HUES64 (cell line): ENCODE measurements at regions not wholly inside any gene's neighbourhood (a gene's known extent, or its start where the extent isn't known, plus 50 kb on each side); places are given as distances from the start of the nearest gene placed in this dataset.

Experiments
- H3K27ac ChIP-seq: 2 replicates; pipeline ENCODE4 v1.7.0; 2013; ENCODE audit warnings: low read depth, low read length, inconsistent platforms
- H3K27me3 ChIP-seq: 2 replicates; pipeline ENCODE4 v1.6.1; 2013; ENCODE audit warnings: mild to moderate bottlenecking, low read length; ENCODE audit not compliant: insufficient read depth
- H3K36me3 ChIP-seq: 2 replicates; pipeline ENCODE4 v1.6.1; 2013; ENCODE audit warnings: mild to moderate bottlenecking, low read length; ENCODE audit not compliant: insufficient read depth
- H3K4me1 ChIP-seq: 2 replicates; pipeline ENCODE4 v1.6.1; 2013; ENCODE audit warnings: mild to moderate bottlenecking, low read length, moderate library complexity; ENCODE audit not compliant: insufficient read depth
- H3K4me3 ChIP-seq: 2 replicates; pipeline ENCODE4 v1.5.1; 2013; ENCODE audit warnings: mild to moderate bottlenecking, low read length, moderate library complexity
- H3K9ac ChIP-seq: 2 replicates; pipeline ENCODE4 v1.6.1; 2013; ENCODE audit warnings: mild to moderate bottlenecking, low read depth, low read length
- H3K9me3 ChIP-seq: 2 replicates; pipeline ENCODE4 v1.6.1; 2013; ENCODE audit warnings: low read depth, low read length; ENCODE audit not compliant: insufficient read depth
- WGBS: fragments of 150-250, 120-280 bp; methylation state at CpG from one replicate; pipeline ENCODE4 v1.1.7; 2013; ENCODE audit warnings: missing lambda C conversion rate; 5-methylcytosine and 5-hydroxymethylcytosine counted together

DNA sequence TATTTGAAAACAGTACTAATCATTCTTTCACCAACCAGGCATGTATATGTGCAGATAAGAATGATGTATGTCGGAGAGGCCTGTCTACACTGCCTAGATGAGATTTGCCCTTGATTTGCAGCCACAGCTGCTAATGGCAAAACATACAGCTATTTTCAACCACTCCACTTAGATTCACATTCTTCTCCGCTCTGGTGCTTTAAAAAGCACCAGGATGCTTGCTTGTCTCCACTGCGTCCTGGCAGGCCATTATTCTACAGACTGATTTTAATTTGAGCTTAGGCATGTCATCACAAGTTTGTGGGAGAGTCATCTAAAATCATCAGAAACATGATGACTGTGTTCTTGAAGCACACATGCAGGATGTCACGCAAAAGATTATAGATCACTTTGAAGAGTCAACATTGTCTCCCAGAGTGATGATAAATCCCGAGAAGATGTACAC, 119.0 kb upstream of the NRIP1 start:
- 99% methylated on average over 5 of the region's 5 CpGs for WGBS
- Histone ChIP-seq H3K27me3 (no peaks in the 10 kb centered on the region), H3K9ac (no peak overlapping the region), H3K9me3 (no peaks in the 10 kb centered on the region), H3K36me3 (no peaks in the 10 kb centered on the region), H3K4me1 (no peaks in the 10 kb centered on the region), H3K27ac (no peak overlapping the region), H3K4me3 (no peak overlapping the region)

DNA sequence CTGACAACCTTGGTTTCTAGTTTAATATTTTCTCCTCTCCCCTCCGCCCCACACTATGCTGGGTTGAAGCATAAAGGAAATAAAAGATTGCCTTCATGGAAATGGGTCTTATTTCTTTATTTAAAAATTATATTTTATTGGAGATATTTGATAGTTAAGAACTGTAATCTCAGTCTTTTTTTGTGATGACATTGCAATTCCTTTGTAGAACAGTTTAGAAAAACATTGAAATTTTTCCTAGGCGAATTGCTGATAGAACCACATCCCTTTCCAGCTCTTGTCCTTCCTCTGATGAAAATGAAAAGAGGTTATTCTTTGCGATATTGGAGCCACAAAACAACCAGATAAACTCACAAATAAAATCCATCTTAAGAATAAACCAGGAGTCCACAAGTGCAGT, 125.6 kb upstream of the NRIP1 start:
- H3K27me3 ChIP-seq: no peaks in the 10 kb centered on the region
- 100% methylated on average over 1 of the region's 3 CpGs for WGBS
- H3K9ac ChIP-seq: no peak overlapping the region
- H3K4me3 ChIP-seq: no peak overlapping the region
- H3K36me3 ChIP-seq: no peaks in the 10 kb centered on the region
- H3K9me3 ChIP-seq: no peaks in the 10 kb centered on the region
- no peaks in the 10 kb centered on the region for H3K4me1 ChIP-seq
- H3K27ac ChIP-seq: no peak overlapping the region

DNA sequence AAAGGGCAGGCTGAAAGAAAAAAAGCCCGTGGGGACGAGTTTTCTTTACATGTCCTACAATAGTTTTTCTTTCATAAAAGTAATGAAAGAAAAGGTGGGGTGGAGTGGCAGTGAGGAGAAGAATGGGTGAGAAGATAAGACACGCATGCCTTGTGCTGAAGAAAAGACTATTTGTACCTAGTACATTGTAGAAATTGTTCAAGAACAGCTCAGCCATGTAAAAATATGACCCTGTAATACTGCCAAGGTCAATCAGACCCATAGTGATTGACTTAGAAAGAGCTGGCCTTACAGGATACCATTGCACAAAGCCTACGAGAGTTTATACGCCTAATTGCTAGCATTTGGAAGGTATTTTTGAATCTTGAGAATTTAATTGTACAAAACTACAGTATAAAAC, 126.0 kb upstream of the NRIP1 start:
- no peaks in the 10 kb centered on the region for H3K9me3 ChIP-seq
- no peaks in the 10 kb centered on the region for H3K4me1 ChIP-seq
- no peak overlapping the region for H3K27ac ChIP-seq
- no peaks in the 10 kb centered on the region for H3K36me3 ChIP-seq
- H3K4me3 ChIP-seq: no peak overlapping the region
- H3K27me3 ChIP-seq: no peaks in the 10 kb centered on the region
- no peak overlapping the region for H3K9ac ChIP-seq
- 87% methylated on average over 3 of the region's 5 CpGs for WGBS

DNA sequence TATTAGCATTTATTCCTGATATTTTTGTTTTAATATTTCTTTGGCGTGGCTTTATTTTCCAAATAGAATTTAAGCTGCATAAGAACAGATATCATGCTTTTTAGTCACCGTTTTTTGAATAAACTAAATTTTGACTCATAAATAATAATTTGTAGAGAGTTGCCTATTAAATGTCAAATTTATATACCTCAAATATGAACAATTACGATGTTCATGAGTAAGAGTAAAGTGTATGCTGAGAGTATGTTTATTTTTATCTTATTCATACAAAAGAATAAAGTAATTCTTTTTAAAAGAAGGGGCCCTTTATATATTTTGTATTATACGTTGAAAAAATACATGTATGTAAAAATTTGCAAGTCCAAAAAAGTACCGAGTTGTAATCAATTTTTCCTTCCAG, 126.5 kb upstream of the NRIP1 start:
- Histone ChIP-seq H3K4me3 (no peak overlapping the region), H3K9me3 (no peaks in the 10 kb centered on the region), H3K4me1 (no peaks in the 10 kb centered on the region), H3K36me3 (no peaks in the 10 kb centered on the region), H3K27ac (no peak overlapping the region), H3K27me3 (no peaks in the 10 kb centered on the region), H3K9ac (no peak overlapping the region)
- WGBS: 94% methylated on average over 2 of the region's 5 CpGs

DNA sequence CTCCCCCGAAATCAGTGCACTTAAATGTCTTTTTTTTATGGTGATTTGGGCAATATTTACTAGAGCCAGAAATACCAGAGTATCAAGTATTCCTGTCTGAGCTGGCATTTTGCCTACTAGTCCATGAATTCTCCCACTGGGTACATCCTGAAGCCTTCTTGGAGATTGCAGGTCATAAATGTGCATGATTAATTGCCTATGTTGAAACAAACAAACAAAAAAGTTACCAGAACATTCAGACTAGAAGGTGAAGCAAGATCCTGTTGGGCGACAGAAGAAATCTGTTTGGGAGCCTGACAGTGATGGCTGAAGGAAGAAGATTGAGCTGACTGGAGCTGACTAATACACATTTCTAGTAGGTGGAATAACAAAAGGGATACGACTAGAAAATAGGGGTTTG, 127.4 kb upstream of the NRIP1 start:
- WGBS: 95% methylated on average over 3 of the region's 3 CpGs
- Histone ChIP-seq H3K27me3 (no peaks in the 10 kb centered on the region), H3K27ac (no peak overlapping the region), H3K4me1 (no peaks in the 10 kb centered on the region), H3K9ac (no peak overlapping the region), H3K9me3 (no peaks in the 10 kb centered on the region), H3K36me3 (no peaks in the 10 kb centered on the region), H3K4me3 (no peak overlapping the region)

DNA sequence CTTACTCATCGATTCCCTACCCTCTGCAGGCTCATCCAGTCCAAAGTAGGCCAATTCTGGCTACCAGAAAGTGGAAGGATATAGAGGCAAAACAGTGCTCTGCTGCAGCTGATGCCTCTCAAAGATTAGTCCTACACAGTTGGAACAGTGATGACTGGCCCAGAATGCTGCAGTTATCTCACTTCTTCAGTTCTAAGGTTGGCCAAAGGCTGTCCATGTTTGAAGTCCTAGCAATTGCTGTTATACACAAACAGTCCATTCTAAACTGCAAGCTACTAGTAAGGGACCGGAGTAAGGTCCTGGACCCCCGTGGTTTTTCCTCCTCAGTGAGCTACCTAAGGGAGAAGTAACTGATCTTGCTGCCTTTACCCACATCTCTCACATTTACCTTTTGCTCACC, 129.1 kb upstream of the NRIP1 start:
- H3K9me3 ChIP-seq: no peaks in the 10 kb centered on the region
- H3K27ac ChIP-seq: no peak overlapping the region
- no peaks in the 10 kb centered on the region for H3K27me3 ChIP-seq
- 96% methylated on average over 3 of the region's 3 CpGs for WGBS
- H3K9ac ChIP-seq: no peak overlapping the region
- H3K4me3 ChIP-seq: no peak overlapping the region
- H3K4me1 ChIP-seq: peaks cover 5% of the 10 kb centered on the region; the same call in 1 of the 2 replicates
- no peaks in the 10 kb centered on the region for H3K36me3 ChIP-seq

DNA sequence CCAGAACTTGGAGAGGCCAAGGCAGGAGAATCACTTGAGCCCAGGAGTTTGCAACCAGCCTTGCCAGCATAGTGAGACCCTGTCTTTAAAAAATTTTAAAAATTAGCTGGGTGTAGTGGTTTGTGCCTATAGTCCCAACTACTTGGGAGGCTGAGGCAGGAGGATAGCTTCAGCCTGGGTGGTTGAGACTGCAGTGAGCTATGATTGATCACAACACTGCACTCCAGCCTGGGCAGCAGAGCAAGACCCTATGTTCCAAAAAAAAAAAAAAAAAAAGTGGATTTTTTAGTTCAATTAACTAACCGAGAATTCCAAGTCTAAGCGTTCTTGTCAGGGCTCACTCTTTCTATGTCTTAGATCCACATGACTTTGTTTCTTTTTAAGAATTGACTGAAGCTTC, 130.3 kb upstream of the NRIP1 start:
- WGBS: 97% methylated on average over 2 of the region's 2 CpGs
- Histone ChIP-seq H3K4me1 (peaks cover 13% of the 10 kb centered on the region; the same call in 1 of the 2 replicates), H3K4me3 (no peak overlapping the region), H3K27ac (no peak overlapping the region), H3K9ac (no peak overlapping the region), H3K9me3 (no peaks in the 10 kb centered on the region), H3K27me3 (no peaks in the 10 kb centered on the region), H3K36me3 (no peaks in the 10 kb centered on the region)

DNA sequence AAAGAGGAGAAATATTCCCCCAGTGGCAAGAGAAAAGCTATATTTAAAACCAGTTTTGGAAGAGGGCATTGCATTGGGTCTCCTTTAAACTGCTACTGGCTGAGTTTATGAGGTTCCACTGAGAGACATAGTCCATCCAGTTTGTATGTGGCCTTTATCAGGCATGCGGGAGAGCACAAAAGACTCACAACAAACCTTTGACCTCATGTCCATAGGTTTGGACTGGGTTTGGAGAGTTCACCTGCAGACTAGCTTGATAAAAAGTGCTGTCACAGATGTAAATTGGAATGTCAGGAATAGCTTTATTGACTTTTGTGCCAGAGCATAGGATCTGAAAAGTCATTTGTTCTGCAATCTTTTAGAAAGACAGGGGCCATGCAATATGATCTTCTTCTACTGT, 131.0 kb upstream of the NRIP1 start:
- 92% methylated on average over 1 of the region's 1 CpG for WGBS
- Histone ChIP-seq H3K27ac (no peak overlapping the region), H3K4me1 (peaks cover 13% of the 10 kb centered on the region; the same call in 1 of the 2 replicates), H3K27me3 (no peaks in the 10 kb centered on the region), H3K9ac (no peak overlapping the region), H3K9me3 (no peaks in the 10 kb centered on the region), H3K36me3 (no peaks in the 10 kb centered on the region), H3K4me3 (no peak overlapping the region)

DNA sequence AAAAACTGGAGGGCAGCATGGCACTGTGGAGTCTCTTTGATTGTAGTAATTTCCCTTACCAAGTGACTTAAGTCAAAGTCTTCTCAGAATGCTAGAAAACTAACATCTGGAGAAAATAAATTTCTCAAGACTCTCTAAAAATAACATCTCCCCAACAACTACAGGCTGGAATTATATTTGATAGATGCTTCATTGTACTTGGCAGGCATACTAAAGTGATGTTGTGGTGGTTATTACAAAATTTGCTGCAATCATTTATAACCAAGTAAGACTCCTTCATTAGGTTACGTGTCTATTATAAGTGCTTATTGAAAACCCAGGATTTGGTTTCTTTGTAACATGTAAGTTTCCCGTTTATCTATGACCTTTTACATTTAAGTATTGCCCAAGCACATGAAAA, 132.9 kb upstream of the NRIP1 start:
- WGBS: 100% methylated on average over 1 of the region's 2 CpGs
- no peaks in the 10 kb centered on the region for H3K36me3 ChIP-seq
- no peaks in the 10 kb centered on the region for H3K9me3 ChIP-seq
- H3K9ac ChIP-seq: no peak overlapping the region
- no peak overlapping the region for H3K4me3 ChIP-seq
- peaks cover 13% of the 10 kb centered on the region; the same call in 1 of the 2 replicates for H3K4me1 ChIP-seq
- H3K27me3 ChIP-seq: no peaks in the 10 kb centered on the region
- no peak overlapping the region for H3K27ac ChIP-seq

DNA sequence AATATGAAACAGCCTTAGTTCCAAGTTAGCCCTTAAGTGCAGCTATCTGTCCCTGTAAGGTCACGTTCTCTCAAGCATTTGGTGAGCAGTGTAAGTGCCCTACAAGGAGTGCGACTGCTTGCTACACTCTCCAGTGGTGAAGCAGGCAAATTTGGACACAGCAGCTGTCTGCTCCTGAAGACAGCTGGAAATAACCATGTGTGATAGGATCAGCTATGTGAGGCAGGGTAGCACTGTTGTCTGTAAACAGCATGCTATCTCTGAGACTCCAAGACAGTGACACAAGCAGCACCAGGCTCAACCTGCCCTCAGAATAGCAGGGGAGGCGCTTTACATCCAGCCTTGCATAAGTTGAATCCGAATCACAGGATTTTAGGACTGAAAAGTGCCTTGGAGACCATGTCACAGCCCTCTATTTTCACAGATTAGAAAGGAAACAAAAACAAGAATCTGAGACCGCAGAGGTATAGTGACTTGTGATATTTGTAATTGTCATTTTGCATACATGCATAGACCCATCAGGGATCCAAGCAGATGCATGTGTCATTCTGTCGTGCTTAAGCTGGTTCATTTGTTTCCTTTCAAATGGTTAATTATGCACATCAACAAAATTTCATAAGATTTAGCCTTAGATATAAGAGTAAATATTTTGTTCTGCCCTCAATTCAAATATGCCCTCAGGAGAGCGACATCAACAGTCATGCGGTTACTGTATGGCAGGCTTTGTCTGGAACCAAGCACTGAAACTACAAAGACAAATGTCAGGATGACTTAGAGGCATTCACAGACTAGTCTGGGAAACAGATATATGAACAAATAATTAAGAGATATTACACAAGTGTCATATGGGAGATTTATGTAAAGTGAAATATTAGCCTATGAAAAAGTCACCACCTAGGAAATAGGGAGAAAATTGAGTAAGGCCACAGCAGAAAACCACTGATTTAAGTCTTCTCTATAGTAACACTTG, 134.9 kb upstream of the NRIP1 start:
- 70% methylated on average over 7 of the region's 8 CpGs for WGBS
- H3K4me1 ChIP-seq: peaks cover 13% of the 10 kb centered on the region; the same call in 1 of the 2 replicates

DNA sequence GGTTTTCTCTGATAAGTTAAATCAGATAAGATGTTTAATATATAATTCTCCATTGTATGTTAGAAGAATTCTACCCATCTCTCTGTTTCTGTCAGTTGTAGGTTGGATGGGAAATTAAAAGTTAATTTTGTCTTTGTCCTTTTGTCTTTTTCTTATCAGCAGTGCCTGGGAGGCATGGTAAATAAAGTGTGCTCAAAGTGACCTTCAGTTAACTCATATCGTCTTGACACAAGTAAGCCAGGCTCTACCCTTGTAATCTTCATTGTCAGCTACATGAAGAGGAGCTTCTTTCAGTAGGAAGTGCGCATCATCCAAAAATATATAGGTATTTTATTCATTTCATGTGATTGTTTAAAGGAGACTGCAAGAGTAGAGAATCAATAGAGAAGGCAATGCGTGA, 138.9 kb upstream of the NRIP1 start:
- Histone ChIP-seq H3K4me3 (no peak overlapping the region), H3K27me3 (no peaks in the 10 kb centered on the region), H3K9ac (no peak overlapping the region), H3K36me3 (no peaks in the 10 kb centered on the region), H3K4me1 (peaks cover 8% of the 10 kb centered on the region; the same call in 1 of the 2 replicates), H3K27ac (no peak overlapping the region), H3K9me3 (no peaks in the 10 kb centered on the region)
- WGBS: 85% methylated on average over 2 of the region's 3 CpGs

More for the DNA sequence above, 134.9 kb upstream of the NRIP1 start:
- Histone ChIP-seq H3K36me3 (no peaks in the 10 kb centered on the region), H3K9me3 (no peaks in the 10 kb centered on the region), H3K27ac (no peak overlapping the region), H3K4me3 (no peak overlapping the region), H3K9ac (no peak overlapping the region), H3K27me3 (no peaks in the 10 kb centered on the region)
